GM20000 (cell line): ENCODE measurements at regions not wholly inside any gene's neighbourhood (a gene's known extent, or its start where the extent isn't known, plus 50 kb on each side); places are given as distances from the start of the nearest gene placed in this dataset.

Source experiments
- DNase-seq: peaks from one replicate; pipeline ENCODE4 v3.0.0; 2012; ENCODE audit warnings: low spot score
- TF ChIP-seq, protein P1 (sequence below): IDR thresholded peaks from 2 replicates; pipeline ENCODE4 v1.5.1; 2012; ENCODE audit warnings: mild to moderate bottlenecking, control low read depth; ENCODE audit errors: extremely low read depth, missing control alignments

DNA sequence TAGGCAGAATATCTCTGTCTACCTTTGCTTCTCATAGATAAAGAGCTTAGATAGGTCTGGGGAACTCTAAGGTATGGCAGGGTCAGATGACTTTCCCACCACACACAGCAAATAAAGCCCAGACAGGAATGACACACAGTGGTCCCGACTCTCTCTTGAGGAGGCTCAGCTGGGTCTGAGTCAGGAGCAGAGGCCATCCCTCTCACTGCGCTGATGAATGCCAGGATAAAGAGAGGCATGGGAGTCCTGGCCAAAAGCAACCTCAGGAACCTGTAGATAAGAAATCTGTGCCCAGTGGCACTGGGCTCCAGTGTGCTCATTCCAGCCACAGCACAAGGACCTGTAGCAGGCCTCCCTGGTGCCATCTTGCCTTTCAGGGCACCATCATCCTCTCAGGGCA, 129.4 kb upstream of the PARP11 start:
- TF ChIP-seq, protein P1, sequence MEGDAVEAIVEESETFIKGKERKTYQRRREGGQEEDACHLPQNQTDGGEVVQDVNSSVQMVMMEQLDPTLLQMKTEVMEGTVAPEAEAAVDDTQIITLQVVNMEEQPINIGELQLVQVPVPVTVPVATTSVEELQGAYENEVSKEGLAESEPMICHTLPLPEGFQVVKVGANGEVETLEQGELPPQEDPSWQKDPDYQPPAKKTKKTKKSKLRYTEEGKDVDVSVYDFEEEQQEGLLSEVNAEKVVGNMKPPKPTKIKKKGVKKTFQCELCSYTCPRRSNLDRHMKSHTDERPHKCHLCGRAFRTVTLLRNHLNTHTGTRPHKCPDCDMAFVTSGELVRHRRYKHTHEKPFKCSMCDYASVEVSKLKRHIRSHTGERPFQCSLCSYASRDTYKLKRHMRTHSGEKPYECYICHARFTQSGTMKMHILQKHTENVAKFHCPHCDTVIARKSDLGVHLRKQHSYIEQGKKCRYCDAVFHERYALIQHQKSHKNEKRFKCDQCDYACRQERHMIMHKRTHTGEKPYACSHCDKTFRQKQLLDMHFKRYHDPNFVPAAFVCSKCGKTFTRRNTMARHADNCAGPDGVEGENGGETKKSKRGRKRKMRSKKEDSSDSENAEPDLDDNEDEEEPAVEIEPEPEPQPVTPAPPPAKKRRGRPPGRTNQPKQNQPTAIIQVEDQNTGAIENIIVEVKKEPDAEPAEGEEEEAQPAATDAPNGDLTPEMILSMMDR = no peak
- DNase-seq = no peak

DNA sequence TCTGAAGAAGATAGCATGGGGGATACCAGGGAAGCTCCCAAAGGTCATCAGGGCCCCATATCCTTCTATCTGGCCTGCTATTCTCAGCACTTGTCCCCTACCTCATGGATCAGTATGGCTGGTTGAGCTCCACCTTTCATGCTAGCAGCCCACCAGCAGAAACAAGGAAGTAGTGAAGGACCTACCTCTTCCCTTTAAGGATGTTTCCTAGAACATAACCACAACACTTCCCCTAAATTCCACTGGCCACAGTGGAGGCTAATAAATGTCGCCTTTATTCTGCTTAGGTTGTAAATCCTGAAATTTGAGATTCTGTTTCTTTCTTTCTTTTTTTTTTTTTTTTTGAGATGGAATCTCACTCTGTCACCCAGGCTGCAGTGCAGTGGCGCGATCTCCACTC, 128.6 kb upstream of the PARP11 start:
- no peak for DNase-seq
- TF ChIP-seq, protein P1 = no peak

DNA sequence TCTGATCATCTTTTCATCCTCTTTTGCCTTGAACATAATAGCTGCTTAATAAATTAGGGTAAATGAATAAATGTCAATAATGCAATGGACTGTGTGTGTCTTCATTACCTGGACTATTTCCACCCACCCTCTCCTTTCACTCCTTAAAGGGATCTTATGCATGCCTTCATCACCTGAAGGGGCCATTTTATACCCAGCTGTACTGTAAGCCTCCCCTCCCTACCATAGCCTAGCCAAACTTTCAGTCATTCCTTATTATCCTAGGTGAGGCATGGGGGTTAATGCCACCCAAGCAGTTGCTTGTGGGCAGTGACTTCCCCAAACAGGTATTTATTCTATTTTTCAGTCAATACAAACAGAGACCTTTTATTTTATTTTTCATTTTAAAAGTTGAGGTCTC, 127.8 kb upstream of the PARP11 start:
- TF ChIP-seq, protein P1 = no peak
- DNase-seq = no peak

GRCh38 chr12:3999904-4000303, 126.7 kb upstream of the PARP11 start:
- TF ChIP-seq, protein P1 = no peak
- no peak for DNase-seq

- no peak for DNase-seq
- TF ChIP-seq, protein P1 = no peak
These were observed 126.0 kb upstream of the PARP11 start for GRCh38 chr12:3998968-3999792.

DNA sequence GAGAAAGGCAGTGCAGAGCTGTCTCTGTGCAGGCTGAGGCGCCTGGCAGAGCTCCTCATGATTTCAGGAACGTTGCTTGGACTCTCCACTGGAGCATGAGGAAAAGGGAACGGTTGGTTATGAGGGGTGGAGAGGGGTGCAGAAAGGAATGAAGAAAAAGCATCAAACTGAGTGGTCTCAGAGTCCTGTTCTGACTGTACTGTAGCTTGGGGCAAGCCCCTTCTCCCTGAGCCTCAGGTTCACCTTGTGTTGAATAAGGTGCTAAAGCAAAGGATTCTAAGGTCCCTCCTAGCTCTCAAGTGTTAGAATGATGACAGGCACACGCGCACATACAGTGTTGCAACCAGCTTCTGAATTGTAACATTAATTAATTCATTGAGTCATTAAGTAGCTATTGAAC, 125.2 kb upstream of the PARP11 start:
- no peak for DNase-seq
- TF ChIP-seq, protein P1 = no peak

DNA sequence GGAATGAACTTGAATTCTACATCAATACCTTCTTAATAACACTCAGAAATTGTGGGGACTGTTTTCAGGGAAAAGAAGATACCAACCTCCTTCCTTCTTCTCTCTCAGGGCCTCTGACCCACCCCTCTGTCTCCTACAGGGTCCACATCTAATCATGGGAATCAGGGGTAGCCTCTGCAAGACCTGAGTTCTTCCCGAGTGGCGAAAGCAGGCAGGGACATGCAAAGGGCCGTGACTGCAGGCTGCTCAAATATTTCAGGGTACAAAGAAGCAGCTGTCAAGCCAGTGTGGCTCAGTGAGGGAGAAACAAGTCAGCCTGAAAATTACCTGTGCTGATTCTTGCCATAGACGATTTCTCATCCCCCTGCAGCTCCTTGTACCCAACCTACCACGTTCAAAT, 123.1 kb upstream of the PARP11 start:
- TF ChIP-seq, protein P1 = no peak
- DNase-seq = no peak
